Testis (tissue), 2 donors: ENCODE measurements at regions not wholly inside any gene's neighbourhood (a gene's known extent, or its start where the extent isn't known, plus 50 kb on each side); places are given as distances from the start of the nearest gene placed in this dataset.

Experiments
- POLR2A ChIP-seq: fragments of 450-650 bp; IDR thresholded peaks from one replicate; pipeline ENCODE4 v1.6.1; 2017; ENCODE audit warnings: antibody characterized with exemption, mild to moderate bottlenecking, moderate library complexity
- TF ChIP-seq, protein P1 (sequence below), 3 experiments: fragments of 450-650 bp in 2 of 3; fragments of 200-600 bp in 1 of 3; sonication (generic) in 1 of 3; IDR thresholded peaks; one replicate each; pipeline ENCODE4 v1.5.1; 2016 to 2019; ENCODE audit warnings: antibody characterized with exemption in 3 of 3, mild to moderate bottlenecking in 2 of 3, moderate library complexity in 1 of 3

DNA sequence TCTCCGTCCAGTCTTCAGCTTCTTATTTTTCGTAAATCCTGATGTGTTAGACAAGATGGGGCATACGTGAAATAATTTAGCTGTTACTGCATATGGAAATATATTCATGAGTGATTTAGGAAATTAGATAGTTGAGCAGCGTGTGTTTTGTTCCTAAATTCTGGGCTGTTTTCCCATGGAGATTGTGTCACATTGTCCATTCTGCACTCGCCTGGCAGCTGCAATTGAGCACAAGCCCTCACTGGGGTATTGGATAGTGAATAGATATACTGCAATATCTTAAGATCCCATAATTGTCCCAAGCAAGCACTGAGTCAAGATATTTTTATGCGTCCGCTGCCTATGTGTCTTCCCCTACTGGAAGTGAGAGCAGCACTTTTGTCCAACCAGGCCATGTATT, 1027.1 kb upstream of the WWC1 start:
- TF ChIP-seq, protein P1, sequence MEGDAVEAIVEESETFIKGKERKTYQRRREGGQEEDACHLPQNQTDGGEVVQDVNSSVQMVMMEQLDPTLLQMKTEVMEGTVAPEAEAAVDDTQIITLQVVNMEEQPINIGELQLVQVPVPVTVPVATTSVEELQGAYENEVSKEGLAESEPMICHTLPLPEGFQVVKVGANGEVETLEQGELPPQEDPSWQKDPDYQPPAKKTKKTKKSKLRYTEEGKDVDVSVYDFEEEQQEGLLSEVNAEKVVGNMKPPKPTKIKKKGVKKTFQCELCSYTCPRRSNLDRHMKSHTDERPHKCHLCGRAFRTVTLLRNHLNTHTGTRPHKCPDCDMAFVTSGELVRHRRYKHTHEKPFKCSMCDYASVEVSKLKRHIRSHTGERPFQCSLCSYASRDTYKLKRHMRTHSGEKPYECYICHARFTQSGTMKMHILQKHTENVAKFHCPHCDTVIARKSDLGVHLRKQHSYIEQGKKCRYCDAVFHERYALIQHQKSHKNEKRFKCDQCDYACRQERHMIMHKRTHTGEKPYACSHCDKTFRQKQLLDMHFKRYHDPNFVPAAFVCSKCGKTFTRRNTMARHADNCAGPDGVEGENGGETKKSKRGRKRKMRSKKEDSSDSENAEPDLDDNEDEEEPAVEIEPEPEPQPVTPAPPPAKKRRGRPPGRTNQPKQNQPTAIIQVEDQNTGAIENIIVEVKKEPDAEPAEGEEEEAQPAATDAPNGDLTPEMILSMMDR (IDR thresholded peaks at IDR 0.05), result no peak
- no peak for TF ChIP-seq POLR2A
